Kidney (tissue), 13 donors: ENCODE measurements at regions not wholly inside any gene's neighbourhood (a gene's known extent, or its start where the extent isn't known, plus 50 kb on each side); places are given as distances from the start of the nearest gene placed in this dataset.

Experiments
- DNase-seq, 5 donors: peaks; one replicate each; pipeline ENCODE4 v3.0.0-alpha.2; 2013 to 2020
- FAIRE-seq: peaks from 2 replicates; lab custom pipeline; 2012; peaks lifted over from hg19 to GRCh38; lab: Jason Lieb, UNC
- H3K27ac ChIP-seq, 2 donors: one replicate each; pipeline ENCODE4 v1.7.0; 2013; ENCODE audit warnings: low read depth in 2 of 2, low read length in 2 of 2, inconsistent platforms in 1 of 2
- H3K27me3 ChIP-seq: one replicate; pipeline ENCODE4 v1.7.1; 2013; ENCODE audit warnings: low read length, inconsistent platforms; ENCODE audit not compliant: control insufficient read depth, insufficient read depth
- H3K36me3 ChIP-seq, 3 donors: one replicate each; pipeline versions ENCODE4 v1.7.0 to v1.7.1; 2013; ENCODE audit warnings: low read length in 3 of 3, control low read depth in 1 of 3, inconsistent platforms in 1 of 3; ENCODE audit not compliant: insufficient read depth in 3 of 3, control insufficient read depth in 2 of 3
- H3K4me1 ChIP-seq, 3 donors: one replicate each; pipeline versions ENCODE4 v1.7.0 to v1.7.1; 2013; ENCODE audit warnings: low read length in 3 of 3, inconsistent platforms in 1 of 3, low read depth in 1 of 3; ENCODE audit not compliant: control insufficient read depth in 2 of 3, insufficient read depth in 2 of 3
- H3K4me3 ChIP-seq, 3 donors: one replicate each; pipeline versions ENCODE4 v1.7.0 to v1.8.1; 2013; ENCODE audit warnings: low read length in 3 of 3, control low read depth in 1 of 3, inconsistent platforms in 1 of 3
- H3K9ac ChIP-seq, 3 donors: one replicate each; pipeline versions ENCODE4 v1.7.0 to v1.7.1; 2013; ENCODE audit warnings: low read length in 3 of 3, control low read depth in 1 of 3, inconsistent platforms in 1 of 3
- H3K9me3 ChIP-seq, 3 donors: one replicate each; pipeline versions ENCODE4 v1.7.0 to v1.7.1; 2013; ENCODE audit warnings: low read length in 3 of 3, control low read depth in 1 of 3, inconsistent platforms in 1 of 3; ENCODE audit not compliant: control insufficient read depth in 2 of 3, insufficient read depth in 1 of 3
- intact Hi-C: fragments of 100-400 bp; cut with DNase I; formaldehyde crosslinking; loops from one replicate; pipeline ENCODE4 v1.11.1; 2022
- TF ChIP-seq, protein P1 (sequence below): IDR thresholded peaks from 3 replicates; pipeline ENCODE4 v1.5.1; 2012; ENCODE audit warnings: mild to moderate bottlenecking, moderate library complexity, borderline replicate concordance; ENCODE audit not compliant: insufficient read depth; ENCODE audit errors: extremely low read depth
- donor health status: control.
- donor health status: control.
- donor health status: control.
- donor health status: control.
- donor health status: control.
- donor health status: DM: yes; HTN: yes; CAD: no.
- donor health status: Normal renal cell carcinoma (clear cell type).

DNA sequence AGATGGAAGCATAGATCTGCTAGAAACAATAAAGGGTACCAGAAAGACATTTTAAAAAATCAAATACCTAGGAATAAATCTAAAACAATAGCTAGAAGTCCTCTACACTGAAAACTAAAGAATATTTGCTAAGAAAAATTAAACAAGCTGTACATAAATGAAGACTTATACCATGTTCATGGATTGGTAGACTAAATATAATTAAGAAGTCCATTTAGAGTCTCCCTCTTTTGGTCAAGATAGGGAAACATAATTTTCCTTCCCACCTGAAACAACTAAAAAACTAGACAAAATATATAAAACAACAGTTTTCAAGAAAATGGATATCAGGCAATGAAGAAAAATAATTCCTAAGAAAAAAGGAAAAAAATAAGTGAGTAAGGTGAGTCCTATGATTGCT lies 120.0 kb upstream of the TAB2 start:
- no peak for FAIRE-seq
- Histone ChIP-seq H3K9me3 (peaks cover 0 to 4% (median 0%) of the 10 kb centered on the region in 3 donors), H3K9ac (no peak overlapping the region), H3K27ac (no peak overlapping the region), H3K27me3 (no peaks in the 10 kb centered on the region), H3K36me3 (no peaks in the 10 kb centered on the region), H3K4me1 (no peaks in the 10 kb centered on the region), H3K4me3 (no peak overlapping the region)
- intact Hi-C loops = no loop called here
- no peak for DNase-seq
- TF ChIP-seq, protein P1, sequence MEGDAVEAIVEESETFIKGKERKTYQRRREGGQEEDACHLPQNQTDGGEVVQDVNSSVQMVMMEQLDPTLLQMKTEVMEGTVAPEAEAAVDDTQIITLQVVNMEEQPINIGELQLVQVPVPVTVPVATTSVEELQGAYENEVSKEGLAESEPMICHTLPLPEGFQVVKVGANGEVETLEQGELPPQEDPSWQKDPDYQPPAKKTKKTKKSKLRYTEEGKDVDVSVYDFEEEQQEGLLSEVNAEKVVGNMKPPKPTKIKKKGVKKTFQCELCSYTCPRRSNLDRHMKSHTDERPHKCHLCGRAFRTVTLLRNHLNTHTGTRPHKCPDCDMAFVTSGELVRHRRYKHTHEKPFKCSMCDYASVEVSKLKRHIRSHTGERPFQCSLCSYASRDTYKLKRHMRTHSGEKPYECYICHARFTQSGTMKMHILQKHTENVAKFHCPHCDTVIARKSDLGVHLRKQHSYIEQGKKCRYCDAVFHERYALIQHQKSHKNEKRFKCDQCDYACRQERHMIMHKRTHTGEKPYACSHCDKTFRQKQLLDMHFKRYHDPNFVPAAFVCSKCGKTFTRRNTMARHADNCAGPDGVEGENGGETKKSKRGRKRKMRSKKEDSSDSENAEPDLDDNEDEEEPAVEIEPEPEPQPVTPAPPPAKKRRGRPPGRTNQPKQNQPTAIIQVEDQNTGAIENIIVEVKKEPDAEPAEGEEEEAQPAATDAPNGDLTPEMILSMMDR = no peak

DNA sequence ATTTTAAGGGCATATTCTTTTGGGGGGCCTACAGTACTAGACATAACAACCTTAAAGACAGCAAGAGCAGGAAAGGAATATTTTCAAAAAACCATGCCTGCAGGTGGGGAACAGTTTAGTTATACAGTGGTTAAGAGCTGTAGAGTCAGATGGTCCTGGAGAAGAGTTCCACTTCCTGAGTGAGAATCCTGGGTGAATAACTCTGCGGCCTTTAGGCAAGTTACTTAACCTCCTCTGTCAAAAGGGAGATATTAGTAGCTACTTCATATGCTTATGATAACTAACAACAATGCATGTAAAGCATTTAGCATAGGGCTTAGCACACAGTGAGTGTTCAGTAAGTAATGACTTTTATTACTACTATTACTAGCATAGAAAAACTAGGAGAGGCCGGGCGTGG lies 119.2 kb upstream of the TAB2 start:
- H3K36me3 ChIP-seq = no peaks in the 10 kb centered on the region
- H3K4me3 ChIP-seq = no peak overlapping the region
- H3K27me3 ChIP-seq = no peaks in the 10 kb centered on the region
- intact Hi-C loops = no loop called here
- H3K4me1 ChIP-seq = no peaks in the 10 kb centered on the region
- TF ChIP-seq, protein P1 = no peak
- no peak overlapping the region for H3K27ac ChIP-seq
- no peak overlapping the region for H3K9ac ChIP-seq
- FAIRE-seq = no peak
- peaks cover 0 to 4% (median 0%) of the 10 kb centered on the region in 3 donors for H3K9me3 ChIP-seq
- DNase-seq = no peak

DNA sequence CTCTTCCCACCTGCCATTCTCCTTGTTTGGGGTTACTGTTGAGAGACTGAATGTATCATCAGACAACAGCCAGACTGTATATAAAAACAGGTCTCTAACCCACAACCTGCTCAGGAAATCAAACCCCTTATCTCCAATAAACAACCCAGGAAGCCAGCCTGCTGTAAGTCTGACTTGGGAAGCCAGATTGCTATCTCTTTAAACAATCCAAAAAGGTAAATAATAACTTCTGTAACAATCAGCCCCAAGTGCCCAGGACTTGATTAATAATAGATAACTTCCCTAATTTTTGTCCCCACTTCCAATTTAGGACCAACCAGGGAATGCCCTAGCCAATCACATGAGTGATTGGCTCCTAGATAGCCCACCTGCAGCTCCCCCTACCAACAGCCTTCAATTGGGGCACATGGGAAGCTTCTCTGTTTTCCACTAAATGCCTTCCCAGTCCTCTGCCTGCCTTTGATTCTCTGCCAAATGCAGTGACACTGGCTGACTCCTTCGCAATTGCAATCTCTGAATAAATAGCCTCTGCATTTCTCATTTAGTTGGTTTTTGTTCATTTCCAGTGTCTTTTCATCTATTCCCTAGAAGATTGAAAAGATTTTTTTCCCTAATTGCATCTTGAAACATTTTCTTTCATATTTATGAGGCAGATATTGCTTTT lies 117.1 kb upstream of the TAB2 start:
- TF ChIP-seq, protein P1 = no peak
- Histone ChIP-seq H3K27me3 (no peaks in the 10 kb centered on the region), H3K4me3 (no peak overlapping the region), H3K9me3 (peaks cover 0 to 4% (median 0%) of the 10 kb centered on the region in 3 donors), H3K9ac (no peak overlapping the region), H3K27ac (no peak overlapping the region), H3K36me3 (no peaks in the 10 kb centered on the region), H3K4me1 (no peaks in the 10 kb centered on the region)
- DNase-seq (no peak), FAIRE-seq (no peak)
- intact Hi-C loops = no loop called here
